GF-D8 (cell line): ENCODE measurements at regions not wholly inside any gene's neighbourhood (a gene's known extent, or its start where the extent isn't known, plus 50 kb on each side); places are given as distances from the start of the nearest gene placed in this dataset.

ENCODE experiments used
- DNase-seq: peaks from one replicate; lab custom pipeline; 2025; lab: John Stamatoyannopoulos, UW

- DNase-seq, result no peak
Measured at GRCh38 chr4:178037459-178038214, 595.4 kb upstream of the AGA start.

GRCh38 chr4:178056996-178057395 lies 614.8 kb upstream of the AGA start:
- no peak for DNase-seq

- DNase-seq, result no peak
Measured at GRCh38 chr4:178063568-178063967, 621.3 kb upstream of the AGA start.

- DNase-seq, result no peak
Measured at GRCh38 chr4:178066338-178066941, 624.2 kb upstream of the AGA start.

GRCh38 chr4:178068136-178068535 lies 625.9 kb upstream of the AGA start:
- no peak for DNase-seq

- no peak for DNase-seq
Measured at GRCh38 chr4:178070163-178070562, 627.9 kb upstream of the AGA start.

GRCh38 chr4:178080312-178080711 lies 638.1 kb upstream of the AGA start:
- DNase-seq, result no peak

GRCh38 chr4:178081176-178081575 lies 638.9 kb upstream of the AGA start:
- DNase-seq, result no peak

GRCh38 chr4:178081896-178082295 lies 639.7 kb upstream of the AGA start:
- DNase-seq, result no peak

- no peak for DNase-seq
Measured at GRCh38 chr4:178082906-178083305, 640.7 kb upstream of the AGA start.

- no peak for DNase-seq
Measured at GRCh38 chr4:178083968-178084367, 641.7 kb upstream of the AGA start.

GRCh38 chr4:178086320-178086719 lies 644.1 kb upstream of the AGA start:
- DNase-seq, result no peak

- DNase-seq, result no peak
Measured at GRCh38 chr4:178090640-178091411, 648.6 kb upstream of the AGA start.

GRCh38 chr4:178102139-178102538 lies 659.9 kb upstream of the AGA start:
- DNase-seq, result no peak

- no peak for DNase-seq
Measured at GRCh38 chr4:178105242-178105641, 663.0 kb upstream of the AGA start.

- no peak for DNase-seq
Measured at GRCh38 chr4:178136736-178137345, 694.6 kb upstream of the AGA start.

- no peak for DNase-seq
Measured at GRCh38 chr4:178137732-178138471, 695.7 kb upstream of the AGA start.

GRCh38 chr4:178138491-178138890 lies 696.3 kb upstream of the AGA start:
- no peak for DNase-seq

GRCh38 chr4:178140326-178140915 lies 698.2 kb upstream of the AGA start:
- DNase-seq, result no peak

- no peak for DNase-seq
Measured at GRCh38 chr4:178142724-178143123, 700.5 kb upstream of the AGA start.

- no peak for DNase-seq
Measured at GRCh38 chr4:178148106-178148505, 705.9 kb upstream of the AGA start.
